A673 (cell line): ENCODE measurements at regions not wholly inside any gene's neighbourhood (a gene's known extent, or its start where the extent isn't known, plus 50 kb on each side); places are given as distances from the start of the nearest gene placed in this dataset.

Experiments used
- CTCF ChIP-seq: fragments of 300-800, 200-600 bp; sonication (generic); conservative IDR thresholded peaks from 2 replicates; pipeline ENCODE4 v1.5.1; 2017; ENCODE audit warnings: low read depth, mild to moderate bottlenecking, antibody characterized with exemption, low read length, moderate library complexity, mixed read lengths
- EZH2 ChIP-seq: fragments of 200-600 bp; sonication (generic); IDR thresholded peaks from 2 replicates; pipeline ENCODE4 v1.6.1; 2017; ENCODE audit warnings: borderline replicate concordance, low read depth, mild to moderate bottlenecking, mixed read lengths, antibody characterized with exemption, low read length; ENCODE audit not compliant: poor library complexity, severe bottlenecking

DNA sequence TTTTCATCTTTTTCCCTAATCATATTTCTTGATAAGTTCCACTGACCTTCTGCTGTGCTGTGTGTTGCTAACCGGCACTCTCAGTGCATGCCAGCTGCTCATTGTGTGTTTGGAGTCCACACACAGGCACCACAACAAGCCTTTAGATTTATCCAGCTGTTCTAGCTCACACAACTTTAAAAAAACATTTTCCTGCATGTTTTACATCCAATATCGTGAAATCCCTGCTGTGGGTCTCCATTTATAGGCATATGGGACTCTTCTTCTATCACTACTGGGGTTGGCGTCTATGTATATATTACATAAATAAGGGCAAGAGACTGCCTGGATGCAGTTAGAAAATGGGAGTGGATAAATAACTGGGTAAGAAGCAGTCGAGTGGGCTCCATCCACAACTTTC, 183.6 kb upstream of the ADARB2 start:
- TF ChIP-seq CTCF (no peak), EZH2 (no peak)
